SK-N-SH (cell line): ENCODE measurements at regions not wholly inside any gene's neighbourhood (a gene's known extent, or its start where the extent isn't known, plus 50 kb on each side); places are given as distances from the start of the nearest gene placed in this dataset.

Experiments used
- CTCF ChIA-PET: fragments of 300-600, 350-600 bp; formaldehyde crosslinking; extraction: SDS; loops from one replicate; lab custom pipeline; 2021; lab: Yijun Ruan, JAX
- POLR2A ChIA-PET: fragments of 350-600 bp; sonication (Branson Sonifier 250); formaldehyde crosslinking; extraction: SDS; loops from one replicate; lab custom pipeline; 2020; ENCODE audit warnings: antibody characterized with exemption, inconsistent platforms; lab: Yijun Ruan, JAX
- DNase-seq: peaks from one replicate; pipeline ENCODE4 v3.0.0; 2012
- H2AFZ ChIP-seq: fragments of 200-600 bp; sonication (generic); 2 replicates; pipeline ENCODE4 v1.8.1; 2016; ENCODE audit warnings: antibody characterized with exemption, mild to moderate bottlenecking, low read depth
- H3F3A ChIP-seq: fragments of 200-600 bp; sonication (generic); replicated peaks from 2 replicates; pipeline ENCODE3; 2016; ENCODE audit warnings: antibody characterized with exemption, mild to moderate bottlenecking; ENCODE audit not compliant: insufficient read depth
- H3K27ac ChIP-seq, 2 experiments: fragments of 200-500 bp in 1 of 2; fragments of 200-600 bp in 1 of 2; sonication (Bioruptor generic) in 1 of 2; sonication (generic), shearing (Covaris generic) in 1 of 2; 2 replicates each; pipeline versions ENCODE4 v1.5.1 to v1.6.1; 2014 to 2016; ENCODE audit warnings: low read depth in 2 of 2, inconsistent platforms in 1 of 2, low read length in 1 of 2, mild to moderate bottlenecking in 1 of 2, mixed read lengths in 1 of 2
- H3K27me3 ChIP-seq: fragments of 200-600 bp; sonication (generic), shearing (Covaris generic); 2 replicates; pipeline ENCODE4 v1.6.1; 2016; ENCODE audit warnings: mixed run types; ENCODE audit not compliant: insufficient read depth
- H3K36me3 ChIP-seq, 2 experiments: fragments of 200-500 bp in 1 of 2; fragments of 200-600 bp in 1 of 2; sonication (Bioruptor generic) in 1 of 2; sonication (generic) in 1 of 2; replicated peaks in 1 of 2; 2 replicates each; pipeline versions ENCODE3 to v1.5.1; 2014 to 2016; ENCODE audit warnings: low read length in 1 of 2, mild to moderate bottlenecking in 1 of 2; ENCODE audit not compliant: insufficient read depth in 2 of 2, control insufficient read depth in 1 of 2
- H3K4me1 ChIP-seq, 2 experiments: fragments of 200-500 bp in 1 of 2; fragments of 200-600 bp in 1 of 2; sonication (Bioruptor generic) in 1 of 2; sonication (generic), shearing (Covaris generic) in 1 of 2; 2 replicates each; pipeline versions ENCODE4 v1.5.1 to v1.6.1; 2014 to 2016; ENCODE audit warnings: low read depth in 1 of 2, low read length in 1 of 2, mixed run types in 1 of 2; ENCODE audit not compliant: insufficient read depth in 2 of 2, control insufficient read depth in 1 of 2
- H3K4me2 ChIP-seq: fragments of 200-600 bp; sonication (generic), shearing (Covaris generic); 2 replicates; pipeline ENCODE4 v1.6.1; 2017; ENCODE audit warnings: mixed run types
- H3K4me3 ChIP-seq, 2 experiments: fragments of 200-500 bp in 1 of 2; fragments of 200-600 bp in 1 of 2; sonication (Bioruptor generic) in 1 of 2; sonication (generic), shearing (Covaris generic) in 1 of 2; 2 replicates each; pipeline versions ENCODE4 v1.5.1 to v1.8.1; 2014 to 2016; ENCODE audit warnings: low read depth in 2 of 2, inconsistent platforms in 1 of 2, low read length in 1 of 2, mild to moderate bottlenecking in 1 of 2, mixed read lengths in 1 of 2, moderate library complexity in 1 of 2
- H3K79me2 ChIP-seq: fragments of 200-600 bp; sonication (generic); 2 replicates; pipeline ENCODE4 v1.8.1; 2017; ENCODE audit warnings: mild to moderate bottlenecking; ENCODE audit not compliant: insufficient read depth
- H3K9ac ChIP-seq: fragments of 200-600 bp; sonication (generic); 2 replicates; pipeline ENCODE4 v1.6.1; 2017; ENCODE audit warnings: mixed run types
- H3K9me2 ChIP-seq: fragments of 200-600 bp; sonication (generic); 2 replicates; pipeline ENCODE4 v1.6.1; 2017; ENCODE audit warnings: mixed run types
- H3K9me3 ChIP-seq: fragments of 200-600 bp; sonication (generic); 2 replicates; pipeline ENCODE4 v1.6.1; 2017; ENCODE audit warnings: mixed run types, mild to moderate bottlenecking, moderate library complexity
- H4K20me1 ChIP-seq: fragments of 200-600 bp; sonication (generic); 2 replicates; pipeline ENCODE4 v1.6.1; 2017; ENCODE audit warnings: mild to moderate bottlenecking, mixed run types; ENCODE audit not compliant: insufficient read depth
- CHD2 ChIP-seq: fragments of 150-350 bp; IDR thresholded peaks from 2 replicates; pipeline ENCODE4 v1.6.1; 2018; ENCODE audit warnings: low read length; ENCODE audit not compliant: partially characterized antibody
- ELF1 ChIP-seq: IDR thresholded peaks from 2 replicates; pipeline ENCODE4 v1.4.0; 2012
- EP300 ChIP-seq, 2 experiments: IDR thresholded peaks; 2 replicates each; pipeline versions ENCODE4 v1.4.0 to v1.6.1; 2012; ENCODE audit warnings: borderline replicate concordance in 1 of 2, low read depth in 1 of 2, low read length in 1 of 2
- FOSL2 ChIP-seq: IDR thresholded peaks from 2 replicates; pipeline ENCODE4 v1.4.0; 2012; ENCODE audit warnings: low read depth, mild to moderate bottlenecking, moderate library complexity, borderline replicate concordance
- FOXM1 ChIP-seq: IDR thresholded peaks from 2 replicates; pipeline ENCODE4 v1.4.0; 2012; ENCODE audit warnings: low read depth, mild to moderate bottlenecking
- GABPA ChIP-seq: IDR thresholded peaks from 2 replicates; pipeline ENCODE4 v1.4.0; 2012; ENCODE audit warnings: low read depth, mild to moderate bottlenecking
- JUND ChIP-seq: IDR thresholded peaks from 2 replicates; pipeline ENCODE4 v1.4.0; 2012
- MEF2A ChIP-seq: IDR thresholded peaks from 2 replicates; pipeline ENCODE4 v1.4.0; 2012; ENCODE audit warnings: low read depth, borderline replicate concordance
- RCOR1 ChIP-seq: fragments of 150-350 bp; IDR thresholded peaks from 2 replicates; pipeline ENCODE4 v1.6.1; 2017; ENCODE audit warnings: antibody characterized with exemption, low read length
- SIN3A ChIP-seq: IDR thresholded peaks from 2 replicates; pipeline ENCODE4 v1.6.1; 2012; ENCODE audit warnings: low read depth, mild to moderate bottlenecking, low read length, moderate library complexity, borderline replicate concordance
- TCF12 ChIP-seq: IDR thresholded peaks from 2 replicates; pipeline ENCODE4 v1.4.0; 2012
- TEAD4 ChIP-seq: IDR thresholded peaks from 2 replicates; pipeline ENCODE4 v1.4.0; 2012; ENCODE audit warnings: mild to moderate bottlenecking, borderline replicate concordance; ENCODE audit not compliant: insufficient read depth
- WGBS: methylation state at CpG from one replicate; pipeline ENCODE4 v1.1.6; 2017; ENCODE audit warnings: low lambda C conversion rate; 5-methylcytosine and 5-hydroxymethylcytosine counted together
- small RNA-seq, 7 experiments: library from RNA; depleted of rRNA; stranded (forward); fragments of <200 nt; gene quantifications; one replicate each; pipeline ENCODE3, GENCODE V24; 2012
- TF ChIP-seq, protein P1 (sequence below): IDR thresholded peaks from 2 replicates; pipeline ENCODE4 v1.4.0; 2012; ENCODE audit warnings: low read depth
- TF ChIP-seq, protein P2 (sequence below): IDR thresholded peaks from 2 replicates; pipeline ENCODE4; 2012
- TF ChIP-seq, protein P3 (sequence below): IDR thresholded peaks from 2 replicates; pipeline ENCODE4 v1.4.0; 2012; ENCODE audit warnings: low read depth, borderline replicate concordance
- TF ChIP-seq, protein P4 (sequence below): IDR thresholded peaks from 2 replicates; pipeline ENCODE4 v1.6.1; 2012; ENCODE audit warnings: mild to moderate bottlenecking, low read depth, low read length, moderate library complexity

DNA sequence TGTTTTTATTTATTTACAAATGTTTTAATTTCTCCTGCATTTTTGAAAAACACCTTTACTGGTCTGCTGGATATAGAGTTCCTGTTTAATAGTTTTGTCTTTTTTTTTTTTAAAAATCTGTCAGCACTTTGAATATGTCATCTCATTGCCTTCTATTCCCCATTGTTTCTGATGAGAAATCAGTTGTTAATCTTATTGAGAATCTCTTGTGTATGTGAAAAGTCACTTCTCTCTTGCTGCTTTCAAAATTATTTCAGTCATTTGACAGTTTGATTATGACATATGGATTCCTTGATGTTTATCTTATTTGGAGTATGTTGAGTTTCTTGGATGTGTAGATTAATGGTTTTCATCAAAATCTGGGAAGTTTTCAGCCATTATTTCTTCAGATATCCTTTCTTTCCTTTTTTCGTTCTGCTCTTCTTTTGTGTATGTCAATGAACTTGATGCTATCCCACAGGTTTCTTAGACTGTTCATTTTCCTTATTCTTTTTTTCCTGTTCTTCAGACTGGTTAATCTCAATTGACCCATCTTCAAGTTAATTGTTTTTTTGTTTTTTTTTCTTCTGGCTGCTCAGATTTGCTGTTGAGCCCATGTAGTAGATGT is 51.2 kb upstream of the CCDC190 start:
- CTCF ChIA-PET, result interaction anchor here (1.1 kb wide), 1 partner anchor 10 kb away, joined by 3 read pairs; no protein-coding TSS in a partner anchor
- WGBS, result 86% methylated on average over 1 of the region's 1 CpG

More for the DNA sequence above, 51.2 kb upstream of the CCDC190 start:
- Histone ChIP-seq H3K4me1 (peaks cover 1 to 9% of the 10 kb centered on the region in 2 experiments; a peak in 3 of 4 replicates), H3K9ac (no peak overlapping the region), H3K9me3 (peaks cover 23% of the 10 kb centered on the region; the same call in 1 of the 2 replicates), H4K20me1 (no peaks in the 10 kb centered on the region), H3K9me2 (no peaks in the 10 kb centered on the region), H3F3A (peaks cover 31% of the 10 kb centered on the region), H2AFZ (no peak overlapping the region), H3K79me2 (no peaks in the 10 kb centered on the region), H3K27ac (no peak overlapping the region), H3K27me3 (no peaks in the 10 kb centered on the region), H3K4me3 (no peak overlapping the region), H3K36me3 (no peaks in the 10 kb centered on the region), H3K4me2 (no peak overlapping the region)
- POLR2A ChIA-PET, result no interaction called here
- DNase-seq, result no peak
- TF ChIP-seq GABPA, result no peak
- no peak for TF ChIP-seq FOXM1
- TF ChIP-seq CHD2, result no peak
- no peak for TF ChIP-seq MEF2A
- no peak for TF ChIP-seq EP300 (IDR thresholded peaks at IDR 0.05; ENCODE audit: borderline replicate concordance in 1 of 2, low read depth in 1 of 2, low read length in 1 of 2)
- TF ChIP-seq SIN3A, result no peak
- TF ChIP-seq, protein P1, sequence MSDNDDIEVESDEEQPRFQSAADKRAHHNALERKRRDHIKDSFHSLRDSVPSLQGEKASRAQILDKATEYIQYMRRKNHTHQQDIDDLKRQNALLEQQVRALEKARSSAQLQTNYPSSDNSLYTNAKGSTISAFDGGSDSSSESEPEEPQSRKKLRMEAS, result no peak
- TF ChIP-seq RCOR1, result no peak
- no peak for TF ChIP-seq JUND
- TF ChIP-seq, protein P2, sequence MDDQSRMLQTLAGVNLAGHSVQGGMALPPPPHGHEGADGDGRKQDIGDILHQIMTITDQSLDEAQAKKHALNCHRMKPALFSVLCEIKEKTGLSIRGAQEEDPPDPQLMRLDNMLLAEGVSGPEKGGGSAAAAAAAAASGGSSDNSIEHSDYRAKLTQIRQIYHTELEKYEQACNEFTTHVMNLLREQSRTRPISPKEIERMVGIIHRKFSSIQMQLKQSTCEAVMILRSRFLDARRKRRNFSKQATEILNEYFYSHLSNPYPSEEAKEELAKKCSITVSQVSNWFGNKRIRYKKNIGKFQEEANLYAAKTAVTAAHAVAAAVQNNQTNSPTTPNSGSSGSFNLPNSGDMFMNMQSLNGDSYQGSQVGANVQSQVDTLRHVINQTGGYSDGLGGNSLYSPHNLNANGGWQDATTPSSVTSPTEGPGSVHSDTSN, result no peak
- TF ChIP-seq FOSL2, result no peak
- TF ChIP-seq, protein P3, sequence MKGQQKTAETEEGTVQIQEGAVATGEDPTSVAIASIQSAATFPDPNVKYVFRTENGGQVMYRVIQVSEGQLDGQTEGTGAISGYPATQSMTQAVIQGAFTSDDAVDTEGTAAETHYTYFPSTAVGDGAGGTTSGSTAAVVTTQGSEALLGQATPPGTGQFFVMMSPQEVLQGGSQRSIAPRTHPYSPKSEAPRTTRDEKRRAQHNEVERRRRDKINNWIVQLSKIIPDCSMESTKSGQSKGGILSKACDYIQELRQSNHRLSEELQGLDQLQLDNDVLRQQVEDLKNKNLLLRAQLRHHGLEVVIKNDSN, result no peak
- no peak for TF ChIP-seq ELF1
- TF ChIP-seq TCF12, result no peak
- TF ChIP-seq TEAD4, result no peak
- TF ChIP-seq, protein P4, sequence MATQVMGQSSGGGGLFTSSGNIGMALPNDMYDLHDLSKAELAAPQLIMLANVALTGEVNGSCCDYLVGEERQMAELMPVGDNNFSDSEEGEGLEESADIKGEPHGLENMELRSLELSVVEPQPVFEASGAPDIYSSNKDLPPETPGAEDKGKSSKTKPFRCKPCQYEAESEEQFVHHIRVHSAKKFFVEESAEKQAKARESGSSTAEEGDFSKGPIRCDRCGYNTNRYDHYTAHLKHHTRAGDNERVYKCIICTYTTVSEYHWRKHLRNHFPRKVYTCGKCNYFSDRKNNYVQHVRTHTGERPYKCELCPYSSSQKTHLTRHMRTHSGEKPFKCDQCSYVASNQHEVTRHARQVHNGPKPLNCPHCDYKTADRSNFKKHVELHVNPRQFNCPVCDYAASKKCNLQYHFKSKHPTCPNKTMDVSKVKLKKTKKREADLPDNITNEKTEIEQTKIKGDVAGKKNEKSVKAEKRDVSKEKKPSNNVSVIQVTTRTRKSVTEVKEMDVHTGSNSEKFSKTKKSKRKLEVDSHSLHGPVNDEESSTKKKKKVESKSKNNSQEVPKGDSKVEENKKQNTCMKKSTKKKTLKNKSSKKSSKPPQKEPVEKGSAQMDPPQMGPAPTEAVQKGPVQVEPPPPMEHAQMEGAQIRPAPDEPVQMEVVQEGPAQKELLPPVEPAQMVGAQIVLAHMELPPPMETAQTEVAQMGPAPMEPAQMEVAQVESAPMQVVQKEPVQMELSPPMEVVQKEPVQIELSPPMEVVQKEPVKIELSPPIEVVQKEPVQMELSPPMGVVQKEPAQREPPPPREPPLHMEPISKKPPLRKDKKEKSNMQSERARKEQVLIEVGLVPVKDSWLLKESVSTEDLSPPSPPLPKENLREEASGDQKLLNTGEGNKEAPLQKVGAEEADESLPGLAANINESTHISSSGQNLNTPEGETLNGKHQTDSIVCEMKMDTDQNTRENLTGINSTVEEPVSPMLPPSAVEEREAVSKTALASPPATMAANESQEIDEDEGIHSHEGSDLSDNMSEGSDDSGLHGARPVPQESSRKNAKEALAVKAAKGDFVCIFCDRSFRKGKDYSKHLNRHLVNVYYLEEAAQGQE, result no peak

Small RNA genes in the stretch of these regions (small RNA-seq; reads per million reads assigned to genes)
- gene AL392003.1, result 0 reads per million in 7 experiments
